Esophagus squamous epithelium (tissue), 4 donors: ENCODE measurements at regions not wholly inside any gene's neighbourhood (a gene's known extent, or its start where the extent isn't known, plus 50 kb on each side); places are given as distances from the start of the nearest gene placed in this dataset.
A peak's percentile ranks its signal among the peaks of the same experiment; 100 is the strongest.

ENCODE experiments used
- CTCF ChIP-seq, 6 experiments: fragments of 450-650 bp in 4 of 6; fragments of 200-600 bp in 2 of 6; sonication (generic) in 2 of 6; IDR thresholded peaks; one replicate each; pipeline ENCODE4 v1.5.1; 2016 to 2019; ENCODE audit warnings: antibody characterized with exemption in 6 of 6, mild to moderate bottlenecking in 4 of 6, moderate library complexity in 4 of 6
- POLR2A ChIP-seq, 4 donors: fragments of 450-650 bp; IDR thresholded peaks; one replicate each; pipeline ENCODE4 v1.6.1; 2017; ENCODE audit warnings: antibody characterized with exemption in 4 of 4, mild to moderate bottlenecking in 4 of 4, moderate library complexity in 3 of 4

- TF ChIP-seq CTCF (IDR thresholded peaks at IDR 0.05) (peak; percentile 25 to 69 (median 53)), POLR2A (IDR thresholded peaks at IDR 0.05) (no peak)
These were observed 139.3 kb upstream of the HDAC9 start for GRCh38 chr7:18356191-18356645.
